Esophagus squamous epithelium (tissue), 5 donors: ENCODE measurements at regions not wholly inside any gene's neighbourhood (a gene's known extent, or its start where the extent isn't known, plus 50 kb on each side); places are given as distances from the start of the nearest gene placed in this dataset.
"Not testable (repeated sequence)": the region's sequence is repeated elsewhere in the genome, so short reads cannot be mapped to it uniquely, and the experiment has no call there.

Source experiments
- DNase-seq: peaks from one replicate; lab custom pipeline; 2025; lab: John Stamatoyannopoulos, UW
- H3K27ac ChIP-seq, 4 donors: fragments of 200-600 bp; sonication (generic); one replicate each; pipeline ENCODE4 v1.5.1; 2016 to 2019; ENCODE audit warnings: mild to moderate bottlenecking in 1 of 4
- H3K27me3 ChIP-seq, 4 donors: fragments of 200-600 bp; sonication (generic); 1 replicate in 3 of 4; 2 replicates in 1 of 4; pipeline versions ENCODE4 v1.5.1 to v1.6.0; 2017 to 2021; ENCODE audit warnings: antibody characterized with exemption in 1 of 4
- H3K36me3 ChIP-seq, 3 donors: fragments of 200-600 bp; sonication (generic); one replicate each; pipeline ENCODE4 v1.5.1; 2016 to 2019
- H3K4me1 ChIP-seq, 3 donors: fragments of 200-600 bp; sonication (generic); one replicate each; pipeline ENCODE4 v1.5.1; 2017 to 2019
- H3K4me3 ChIP-seq, 4 donors: fragments of 200-600 bp; sonication (generic); 1 replicate in 3 of 4; 2 replicates in 1 of 4; pipeline ENCODE4 v1.5.1; 2016 to 2019; ENCODE audit warnings: mild to moderate bottlenecking in 2 of 4, moderate library complexity in 1 of 4
- H3K9me3 ChIP-seq, 3 donors: fragments of 200-600 bp; sonication (generic); one replicate each; pipeline ENCODE4 v1.5.1; 2016 to 2019
- CTCF ChIP-seq, 6 experiments: fragments of 450-650 bp in 4 of 6; fragments of 200-600 bp in 2 of 6; sonication (generic) in 2 of 6; IDR thresholded peaks; one replicate each; pipeline ENCODE4 v1.5.1; 2016 to 2019; ENCODE audit warnings: antibody characterized with exemption in 6 of 6, mild to moderate bottlenecking in 4 of 6, moderate library complexity in 4 of 6
- POLR2A ChIP-seq, 4 donors: fragments of 450-650 bp; IDR thresholded peaks; one replicate each; pipeline ENCODE4 v1.6.1; 2017; ENCODE audit warnings: antibody characterized with exemption in 4 of 4, mild to moderate bottlenecking in 4 of 4, moderate library complexity in 3 of 4
- WGBS, 2 donors: methylation state at CpG; one replicate each; pipeline ENCODE4 v1.1.5; 2018; 5-methylcytosine and 5-hydroxymethylcytosine counted together
- intact Hi-C: fragments of 100-400 bp; cut with DNase I; formaldehyde crosslinking; loops from one replicate; pipeline ENCODE4 v1.15.0; 2022
- donor health status: DM: yes; HTN: yes; CAD: no.

GRCh38 chr4:45207241-45207863, 481.0 kb upstream of the GNPDA2 start:
- H3K27ac ChIP-seq, DNase-seq, H3K36me3 ChIP-seq, H3K27me3 ChIP-seq, H3K4me3 ChIP-seq, intact Hi-C loops, H3K4me1 ChIP-seq: not testable (repeated sequence)
- WGBS, 2 donors: no CpG with 5 or more reads among the region's 30 CpGs
- H3K9me3 ChIP-seq: peaks cover 0 to 13% (median 0%) of the 10 kb centered on the region in 3 donors

GRCh38 chr4:45199736-45200135, 473.4 kb upstream of the GNPDA2 start:
- no peaks in the 10 kb centered on the region for H3K27me3 ChIP-seq
- no peak for DNase-seq
- no peak overlapping the region for H3K4me3 ChIP-seq
- H3K4me1 ChIP-seq: no peaks in the 10 kb centered on the region
- WGBS, 2 donors: 81 to 94% methylated on average over 1 of the region's 1 CpG
- no peaks in the 10 kb centered on the region for H3K9me3 ChIP-seq
- no peak for TF ChIP-seq CTCF (IDR thresholded peaks at IDR 0.05)
- TF ChIP-seq POLR2A (IDR thresholded peaks at IDR 0.05): no peak
- no peak overlapping the region for H3K27ac ChIP-seq
- intact Hi-C loops: no loop called here
- H3K36me3 ChIP-seq: no peaks in the 10 kb centered on the region

DNA sequence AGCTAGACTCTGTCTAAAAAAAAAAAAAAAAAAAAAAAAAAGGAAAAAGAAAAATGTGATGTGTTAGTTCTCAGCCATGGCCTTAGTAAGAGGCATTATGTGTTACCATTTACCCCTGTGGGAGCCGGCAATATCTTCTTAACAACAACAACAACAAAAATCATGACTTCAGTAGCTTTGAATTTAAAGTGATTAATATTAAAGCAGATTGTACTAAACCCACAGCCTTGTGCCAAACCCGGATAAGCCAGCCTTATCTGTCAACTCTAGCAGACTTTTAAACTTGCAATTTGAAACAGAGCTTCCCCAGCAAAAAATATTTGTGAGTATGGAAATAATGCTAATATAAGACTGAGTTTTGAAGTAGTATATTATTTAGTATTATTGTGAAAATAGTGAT, 462.1 kb upstream of the GNPDA2 start:
- no peak overlapping the region for H3K4me3 ChIP-seq
- H3K4me1 ChIP-seq: no peaks in the 10 kb centered on the region
- DNase-seq: no peak
- intact Hi-C loops: no loop called here
- no peak overlapping the region for H3K27ac ChIP-seq
- H3K27me3 ChIP-seq: no peaks in the 10 kb centered on the region
- WGBS, 2 donors: 63 to 70% methylated on average over 2 of the region's 2 CpGs
- TF ChIP-seq POLR2A (IDR thresholded peaks at IDR 0.05) (no peak), CTCF (IDR thresholded peaks at IDR 0.05) (no peak)
- H3K36me3 ChIP-seq: no peaks in the 10 kb centered on the region
- H3K9me3 ChIP-seq: peaks cover 0 to 4% (median 0%) of the 10 kb centered on the region in 3 donors

GRCh38 chr4:45186249-45186648, 459.9 kb upstream of the GNPDA2 start:
- Histone ChIP-seq H3K4me1 (no peaks in the 10 kb centered on the region), H3K9me3 (peaks cover 0 to 4% (median 0%) of the 10 kb centered on the region in 3 donors), H3K4me3 (no peak overlapping the region), H3K27me3 (no peaks in the 10 kb centered on the region), H3K27ac (no peak overlapping the region), H3K36me3 (no peaks in the 10 kb centered on the region)
- TF ChIP-seq POLR2A (IDR thresholded peaks at IDR 0.05) (no peak), CTCF (IDR thresholded peaks at IDR 0.05) (no peak)
- no peak for DNase-seq
- 80 to 84% methylated on average over 4 of the region's 4 CpGs for WGBS, 2 donors
- intact Hi-C loops: no loop called here

- H3K27ac ChIP-seq: no peak overlapping the region
- no peak for DNase-seq
- H3K27me3 ChIP-seq: no peaks in the 10 kb centered on the region
- no peak overlapping the region for H3K4me3 ChIP-seq
- WGBS, 2 donors: 53 to 67% methylated on average over 2 of the region's 2 CpGs
- intact Hi-C loops: no loop called here
- H3K4me1 ChIP-seq: no peaks in the 10 kb centered on the region
- no peaks in the 10 kb centered on the region for H3K36me3 ChIP-seq
- peaks cover 0 to 4% (median 0%) of the 10 kb centered on the region in 3 donors for H3K9me3 ChIP-seq
- TF ChIP-seq CTCF (IDR thresholded peaks at IDR 0.05) (no peak), POLR2A (IDR thresholded peaks at IDR 0.05) (no peak)
These were observed 457.5 kb upstream of the GNPDA2 start for GRCh38 chr4:45183905-45184304.

DNA sequence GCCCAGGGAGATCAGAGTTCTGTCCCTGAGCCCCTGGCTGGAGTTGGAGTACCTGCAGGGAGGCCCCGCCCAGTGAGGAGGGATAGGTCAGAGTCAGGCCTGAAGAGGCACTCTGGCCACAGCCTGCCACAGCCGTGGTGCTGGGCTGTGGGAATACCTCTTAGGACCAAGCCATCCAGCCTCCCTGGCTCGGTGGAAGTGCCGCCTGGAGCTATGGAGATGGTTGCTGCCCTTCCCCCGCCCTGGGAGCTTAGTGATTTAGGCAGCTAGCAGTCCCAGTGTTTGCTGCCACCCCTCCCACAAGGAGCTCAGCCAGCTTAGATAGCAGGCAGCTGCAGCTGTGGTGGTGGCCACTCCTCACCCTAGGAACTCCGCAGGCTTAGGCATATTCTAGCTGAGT, 446.3 kb upstream of the GNPDA2 start:
- no peak for DNase-seq
- TF ChIP-seq CTCF (IDR thresholded peaks at IDR 0.05): no peak
- Histone ChIP-seq H3K4me1 (no peaks in the 10 kb centered on the region), H3K36me3 (no peaks in the 10 kb centered on the region), H3K27me3 (no peaks in the 10 kb centered on the region), H3K27ac (no peak overlapping the region), H3K9me3 (peaks cover 0 to 16% (median 3%) of the 10 kb centered on the region in 3 donors), H3K4me3 (no peak overlapping the region)
- intact Hi-C loops: no loop called here
- 80 to 84% methylated on average over 1 to 5 of the region's 6 CpGs for WGBS, 2 donors
